Activated naive CD4-positive, alpha-beta T cell treated with anti-CD3 and anti-CD28 coated beads, Interleukin-2, amount 50 U/mL, for 16 hours (primary cell): ENCODE measurements at regions not wholly inside any gene's neighbourhood (a gene's known extent, or its start where the extent isn't known, plus 50 kb on each side); places are given as distances from the start of the nearest gene placed in this dataset.

Experiments used
- DNase-seq: peaks from one replicate; pipeline ENCODE4 v3.0.0-alpha.2; 2020

GRCh38 chr14:75371297-75371696 is 56.5 kb upstream of the JDP2 start:
- DNase-seq: no peak

GRCh38 chr14:75372260-75372659 is 55.6 kb upstream of the JDP2 start:
- no peak for DNase-seq

- no peak for DNase-seq
Measured at GRCh38 chr14:75373133-75373532, 54.7 kb upstream of the JDP2 start.

DNA sequence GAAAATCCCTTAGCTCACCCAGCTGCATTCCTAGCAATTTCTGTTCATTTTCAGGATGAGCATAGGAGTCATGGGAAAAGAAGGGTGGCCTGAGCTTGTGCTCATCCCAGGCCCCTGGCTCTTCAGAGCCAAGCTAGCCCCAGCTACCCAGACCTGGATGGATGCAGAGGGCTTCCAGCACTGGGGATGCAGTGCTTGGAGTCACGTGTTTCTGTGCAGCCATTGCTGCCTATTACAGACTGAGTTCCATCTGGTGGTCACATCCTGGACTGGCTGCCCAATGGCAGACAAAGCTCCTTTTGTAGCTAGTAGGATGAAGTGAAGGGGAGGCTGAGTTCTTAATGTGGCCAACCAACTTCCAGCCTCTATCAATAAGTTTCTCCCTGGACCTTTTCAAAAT is 54.2 kb upstream of the JDP2 start:
- DNase-seq: no peak

DNA sequence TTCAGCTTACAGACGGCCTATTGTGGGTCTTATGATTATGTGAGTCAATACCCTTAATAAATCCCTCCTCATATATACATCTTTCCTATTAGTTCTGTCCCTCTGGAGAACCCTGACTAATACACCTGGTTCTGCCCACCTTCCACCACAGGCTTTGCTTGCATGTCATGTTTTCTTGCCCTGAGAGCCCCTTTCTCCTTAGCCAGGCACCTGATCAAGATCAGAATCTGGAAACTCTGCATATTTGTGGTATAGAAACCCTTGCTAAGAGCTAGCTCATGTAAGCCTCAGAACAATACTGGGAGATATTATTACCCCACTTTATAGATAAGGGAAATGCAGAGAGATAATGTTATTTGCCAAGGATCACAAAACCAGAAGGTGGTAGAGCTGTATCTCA is 52.9 kb upstream of the JDP2 start:
- no peak for DNase-seq

DNA sequence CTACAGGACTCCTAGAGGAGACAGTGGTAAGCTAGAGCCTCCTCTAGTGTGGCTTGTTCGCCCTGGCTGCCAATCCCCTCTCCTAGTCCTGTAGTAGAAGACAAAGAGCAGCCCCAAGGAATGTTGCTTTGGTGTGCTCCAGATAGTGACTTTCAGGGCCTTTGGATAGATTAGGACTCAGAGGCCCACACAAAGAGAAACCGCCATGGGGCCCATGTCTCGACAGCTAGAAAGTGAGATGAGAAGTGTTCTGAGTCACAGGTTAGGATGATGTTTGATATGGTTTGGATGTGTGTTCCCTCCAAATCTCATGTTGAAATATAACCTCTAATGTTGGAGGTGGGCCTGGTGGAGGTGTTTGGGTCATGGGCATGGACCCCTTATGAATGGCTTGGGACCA is 51.8 kb upstream of the JDP2 start:
- DNase-seq: no peak
